Activated CD8-positive, alpha-beta memory T cell treated with anti-CD3 and anti-CD28 coated beads, Interleukin-2, amount 50 U/mL, for 1 hour (primary cell): ENCODE measurements at regions not wholly inside any gene's neighbourhood (a gene's known extent, or its start where the extent isn't known, plus 50 kb on each side); places are given as distances from the start of the nearest gene placed in this dataset.

ENCODE experiments used
- DNase-seq: peaks from one replicate; pipeline ENCODE4 v3.0.0-alpha.2; 2020; ENCODE audit errors: extremely low read depth

DNA sequence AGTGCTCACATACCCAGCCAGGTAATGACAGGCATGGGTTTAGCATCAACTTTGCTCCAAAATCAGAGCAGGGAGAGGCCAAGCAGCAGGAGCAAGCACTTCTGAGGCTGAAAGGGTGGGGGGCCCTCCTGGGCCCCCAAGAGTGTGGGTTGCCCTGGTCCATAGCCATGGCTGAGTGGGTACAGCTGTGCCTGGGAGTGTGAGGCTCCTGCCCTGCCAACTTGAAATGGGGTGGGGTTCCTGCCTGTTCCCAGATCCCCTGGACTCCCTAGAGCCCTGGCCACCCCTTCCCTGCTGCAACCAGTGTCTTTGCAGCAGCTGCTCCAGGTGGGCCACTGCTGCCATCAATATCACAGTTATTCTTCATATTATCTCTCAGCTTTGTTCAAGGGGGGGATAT, 1224.2 kb upstream of the GJE1 start:
- no peak for DNase-seq

DNA sequence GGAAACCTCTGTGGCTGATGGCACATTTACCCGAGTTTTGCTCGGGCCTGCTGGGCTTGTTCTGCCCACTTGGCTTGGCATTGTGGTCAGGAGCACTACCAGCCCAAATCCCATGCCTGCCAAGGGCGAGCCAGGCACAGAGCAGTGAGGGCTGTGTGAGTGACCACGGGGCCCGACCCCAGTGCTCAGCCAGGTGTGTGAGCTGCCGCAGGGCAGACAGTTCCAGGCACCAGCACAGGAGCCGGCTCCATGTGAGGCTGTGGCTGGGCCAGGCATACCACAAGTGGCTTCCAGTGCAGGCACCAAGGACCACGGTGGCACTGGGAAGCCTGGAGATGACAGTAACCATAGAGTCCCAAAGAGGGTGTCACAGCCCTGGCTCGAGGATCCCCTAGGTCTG, 1225.5 kb upstream of the GJE1 start:
- no peak for DNase-seq

- no peak for DNase-seq
Measured at GRCh38 chr6:140905724-140906123, 1227.0 kb upstream of the GJE1 start.

- DNase-seq: no peak
Measured at GRCh38 chr6:140905050-140905449, 1227.7 kb upstream of the GJE1 start.

- DNase-seq: no peak
Measured at GRCh38 chr6:140897804-140898573, 1234.7 kb upstream of the GJE1 start.

- DNase-seq: no peak
Measured at GRCh38 chr6:140897349-140897748, 1235.4 kb upstream of the GJE1 start.

GRCh38 chr6:140893432-140893831, 1239.3 kb upstream of the GJE1 start:
- no peak for DNase-seq

- DNase-seq: no peak
Measured at GRCh38 chr6:140879946-140880345, 1252.8 kb upstream of the GJE1 start.

- no peak for DNase-seq
Measured at GRCh38 chr6:140874066-140874465, 1258.7 kb upstream of the GJE1 start.

- DNase-seq: no peak
Measured at GRCh38 chr6:140872885-140873284, 1259.8 kb upstream of the GJE1 start.

- DNase-seq: no peak
Measured at GRCh38 chr6:140871911-140872310, 1260.8 kb upstream of the GJE1 start.

DNA sequence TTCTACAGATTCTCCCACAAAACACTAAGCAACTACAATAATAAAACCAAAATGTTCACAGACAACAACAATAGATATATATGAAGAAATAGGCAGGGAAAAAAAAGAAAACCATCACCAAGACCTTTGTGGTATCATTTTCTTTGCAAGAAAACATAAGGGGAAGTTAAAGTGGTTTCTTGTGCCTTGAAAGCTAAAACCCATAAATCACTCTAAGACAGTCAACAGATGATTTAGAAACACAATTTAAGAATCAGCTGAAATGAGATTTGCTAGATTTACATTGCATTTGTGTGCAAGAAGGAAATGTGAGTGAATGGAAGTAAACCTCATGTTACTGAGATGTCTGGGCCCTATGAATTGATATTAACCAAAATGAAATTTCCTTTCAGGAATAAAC, 1265.4 kb upstream of the GJE1 start:
- DNase-seq: no peak

- DNase-seq: no peak
Measured at GRCh38 chr6:140858381-140858971, 1274.2 kb upstream of the GJE1 start.

GRCh38 chr6:140857739-140858380, 1274.9 kb upstream of the GJE1 start:
- DNase-seq: no peak

DNA sequence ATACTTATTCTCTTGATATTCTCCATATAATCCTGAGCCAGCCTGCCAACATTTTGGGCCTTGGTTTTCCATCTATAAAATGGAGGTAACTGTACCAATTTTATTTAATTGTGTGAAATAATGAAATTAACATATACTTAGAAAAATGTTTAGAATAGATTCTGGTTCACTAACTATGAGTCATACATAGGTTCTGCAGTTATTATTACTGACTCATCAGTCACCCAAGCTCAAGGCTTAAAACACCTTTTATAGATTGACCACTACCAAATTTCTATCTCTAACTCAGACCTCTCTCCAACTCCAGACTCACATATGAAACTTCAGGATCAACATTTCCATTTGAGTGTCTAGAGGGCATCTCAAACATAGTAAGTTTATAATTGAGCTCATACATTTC, 1277.2 kb upstream of the GJE1 start:
- DNase-seq: no peak

DNA sequence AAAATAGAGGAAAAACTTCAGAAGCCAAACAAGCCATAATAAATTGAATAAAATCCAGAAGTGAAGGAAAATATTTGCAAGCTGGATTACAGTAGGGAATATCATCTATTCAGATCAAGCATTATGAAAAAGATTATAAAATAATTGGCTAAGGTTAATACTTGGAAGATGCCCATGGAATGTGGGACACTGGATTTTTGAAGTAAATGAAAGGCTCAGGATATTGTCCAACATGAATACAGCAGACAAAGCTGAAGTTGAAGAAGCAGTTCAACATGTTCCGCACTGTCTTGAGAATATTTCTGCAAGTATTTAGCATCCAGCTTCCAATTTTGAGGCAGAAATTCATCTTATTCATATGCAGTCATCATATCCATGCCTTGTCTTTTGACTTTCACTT, 1278.4 kb upstream of the GJE1 start:
- DNase-seq: no peak

DNA sequence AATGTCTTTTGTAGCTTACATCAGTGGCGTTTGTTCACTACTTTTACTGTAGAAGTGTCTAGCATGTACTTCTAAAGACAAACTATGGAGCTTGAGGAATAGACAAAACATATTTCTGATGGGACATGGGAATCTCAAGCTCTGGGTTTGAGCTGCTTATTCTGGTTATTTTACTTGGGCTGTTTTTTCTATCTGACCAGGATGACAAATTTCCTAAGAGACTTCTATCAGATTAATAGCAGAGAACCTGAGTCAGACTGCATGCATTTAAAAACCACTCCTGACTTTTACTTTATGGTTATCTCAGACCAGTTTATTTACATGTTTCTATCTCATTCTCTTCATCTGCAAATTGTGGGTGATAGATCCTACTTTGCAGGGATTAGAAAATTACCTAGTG, 1282.3 kb upstream of the GJE1 start:
- DNase-seq: no peak

GRCh38 chr6:140849456-140849855, 1283.3 kb upstream of the GJE1 start:
- DNase-seq: no peak

GRCh38 chr6:140847262-140847645, 1285.5 kb upstream of the GJE1 start:
- DNase-seq: no peak

- no peak for DNase-seq
Measured at GRCh38 chr6:140846503-140847261, 1286.0 kb upstream of the GJE1 start.

DNA sequence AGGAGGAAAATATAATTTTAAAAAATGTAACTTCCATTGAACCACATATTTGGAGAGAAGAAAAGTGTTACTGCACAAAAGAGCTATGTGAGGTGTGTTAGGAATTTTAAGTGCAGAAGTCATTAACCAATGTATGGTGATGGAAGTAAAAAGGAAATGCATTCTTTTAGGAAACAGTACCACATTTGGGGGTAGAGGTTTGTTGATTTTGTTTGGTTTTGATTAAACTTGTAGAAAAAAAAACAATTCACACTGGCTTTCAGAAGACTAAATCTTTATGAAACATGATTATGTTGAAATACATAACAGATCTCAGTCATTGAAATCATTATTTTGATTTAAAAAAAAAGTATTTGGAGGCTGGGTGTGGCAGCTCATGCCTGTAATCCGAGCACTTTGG, 1287.0 kb upstream of the GJE1 start:
- DNase-seq: no peak

GRCh38 chr6:140844167-140844566, 1288.6 kb upstream of the GJE1 start:
- no peak for DNase-seq

DNA sequence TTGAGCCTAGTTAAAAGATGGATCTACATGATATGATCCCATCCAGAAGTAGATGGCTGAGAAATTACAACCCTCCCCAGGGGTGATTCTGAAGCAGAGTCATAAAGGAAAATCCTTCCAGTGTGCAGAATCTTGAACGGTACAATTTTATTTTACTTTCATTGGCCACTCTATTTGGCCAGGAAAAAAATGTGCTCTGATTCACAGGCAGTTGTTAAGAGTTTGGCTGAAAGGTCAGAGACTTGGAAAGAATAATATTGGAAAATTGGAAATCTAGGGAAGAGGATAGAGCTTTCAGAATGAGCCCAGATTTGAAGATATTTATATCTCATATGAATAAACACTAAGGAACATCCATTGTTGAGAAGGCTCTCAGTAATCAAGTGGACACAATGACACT, 1299.3 kb upstream of the GJE1 start:
- no peak for DNase-seq
